ENCODE measurements at regions not wholly inside any gene's neighbourhood (a gene's known extent, or its start where the extent isn't known, plus 50 kb on each side); places are given as distances from the start of the nearest gene placed in this dataset.

DNA sequence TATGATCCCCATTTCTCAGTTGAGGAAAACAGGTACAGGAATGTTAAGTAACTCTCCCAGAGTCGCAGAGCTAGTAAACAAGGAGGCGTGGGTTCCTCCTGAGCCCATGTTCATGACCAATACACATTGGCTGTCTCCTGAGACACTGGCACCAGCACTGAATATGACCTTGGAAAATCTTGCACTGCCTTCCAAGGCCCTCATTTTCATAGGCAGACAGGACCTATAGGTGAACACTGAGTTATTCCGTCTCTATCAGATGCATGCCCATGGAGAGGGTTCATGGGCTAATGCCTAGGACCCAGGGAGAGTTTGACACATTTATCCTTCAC, 504.8 kb downstream of the RFC3 start:
- TF ChIP-seq, protein P1, sequence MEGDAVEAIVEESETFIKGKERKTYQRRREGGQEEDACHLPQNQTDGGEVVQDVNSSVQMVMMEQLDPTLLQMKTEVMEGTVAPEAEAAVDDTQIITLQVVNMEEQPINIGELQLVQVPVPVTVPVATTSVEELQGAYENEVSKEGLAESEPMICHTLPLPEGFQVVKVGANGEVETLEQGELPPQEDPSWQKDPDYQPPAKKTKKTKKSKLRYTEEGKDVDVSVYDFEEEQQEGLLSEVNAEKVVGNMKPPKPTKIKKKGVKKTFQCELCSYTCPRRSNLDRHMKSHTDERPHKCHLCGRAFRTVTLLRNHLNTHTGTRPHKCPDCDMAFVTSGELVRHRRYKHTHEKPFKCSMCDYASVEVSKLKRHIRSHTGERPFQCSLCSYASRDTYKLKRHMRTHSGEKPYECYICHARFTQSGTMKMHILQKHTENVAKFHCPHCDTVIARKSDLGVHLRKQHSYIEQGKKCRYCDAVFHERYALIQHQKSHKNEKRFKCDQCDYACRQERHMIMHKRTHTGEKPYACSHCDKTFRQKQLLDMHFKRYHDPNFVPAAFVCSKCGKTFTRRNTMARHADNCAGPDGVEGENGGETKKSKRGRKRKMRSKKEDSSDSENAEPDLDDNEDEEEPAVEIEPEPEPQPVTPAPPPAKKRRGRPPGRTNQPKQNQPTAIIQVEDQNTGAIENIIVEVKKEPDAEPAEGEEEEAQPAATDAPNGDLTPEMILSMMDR (IDR thresholded peaks at IDR 0.05; ENCODE audit: low read depth, low read length): no peak

DNA sequence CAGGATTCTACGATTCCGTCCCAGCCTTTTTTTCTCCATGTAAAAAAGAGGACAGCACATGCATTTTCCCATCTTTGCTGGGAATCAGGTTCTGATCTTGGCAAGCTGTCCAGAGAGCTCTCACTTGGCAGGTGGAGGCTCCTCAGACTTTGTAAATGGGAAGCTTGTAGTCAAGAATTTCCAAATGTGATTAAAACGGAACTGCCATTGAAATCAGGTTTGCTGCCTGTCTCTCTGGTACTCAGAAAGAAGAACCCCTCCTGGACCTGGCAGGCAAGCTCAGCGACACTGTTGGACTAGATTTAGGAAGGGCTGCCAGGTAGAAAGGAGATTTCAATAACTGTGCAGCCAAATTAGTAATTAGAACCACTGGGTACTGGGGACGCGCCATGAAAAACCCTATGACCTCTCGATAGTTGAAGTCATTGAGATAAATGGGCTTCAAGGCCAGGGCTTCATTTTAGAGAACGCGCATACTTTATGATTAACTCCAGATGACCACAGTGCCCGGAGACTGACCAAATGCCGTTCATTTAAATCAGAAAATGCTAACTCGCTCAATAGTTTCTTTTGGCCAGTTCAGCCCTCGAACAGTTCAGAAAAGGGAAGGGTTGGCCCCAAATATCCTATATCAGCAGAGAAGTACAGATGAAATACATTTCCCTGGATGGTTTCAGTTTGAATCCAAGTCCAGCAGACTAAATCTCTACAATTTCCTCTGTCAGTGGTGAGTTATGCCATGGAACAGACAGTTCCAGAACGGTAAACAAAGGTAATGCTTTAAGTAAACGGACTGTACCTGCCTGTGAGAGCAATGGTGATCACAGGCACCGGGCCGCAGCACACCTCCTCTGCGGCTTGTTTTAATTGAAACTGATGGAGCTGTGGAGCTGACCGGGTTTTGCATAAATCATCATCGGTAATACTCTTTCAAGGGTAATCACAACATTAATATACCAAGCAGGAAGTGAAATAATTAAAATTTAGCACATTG, 517.4 kb downstream of the RFC3 start:
- TF ChIP-seq, protein P1 (IDR thresholded peaks at IDR 0.05; ENCODE audit: low read depth, low read length): no peak
- no peak overlapping the region for H3K4me3 ChIP-seq (ENCODE audit: low read depth, low read length)

More for the DNA sequence above, 504.8 kb downstream of the RFC3 start:
- no peak overlapping the region for H3K4me3 ChIP-seq (ENCODE audit: low read depth, low read length)

DNA sequence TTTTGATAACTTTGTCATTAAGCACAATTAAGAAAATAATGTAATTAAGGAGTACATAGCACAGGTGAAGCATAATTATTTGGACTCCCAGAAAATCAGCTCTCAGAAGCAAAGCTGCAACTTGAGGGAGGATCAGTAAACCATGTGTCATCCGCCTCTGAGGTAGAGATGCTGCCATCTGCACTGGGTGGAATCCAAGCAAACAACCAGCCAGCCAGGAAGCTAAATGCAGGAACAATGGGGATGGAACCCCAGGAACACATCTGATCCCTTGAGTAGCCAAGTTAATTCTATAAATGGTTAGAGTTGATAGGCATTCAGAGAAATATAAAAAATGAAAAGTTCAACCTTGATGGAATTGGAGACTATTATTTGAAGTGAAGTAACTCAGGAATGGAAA, 520.2 kb downstream of the RFC3 start:
- TF ChIP-seq, protein P1 (IDR thresholded peaks at IDR 0.05; ENCODE audit: low read depth, low read length): no peak
- H3K4me3 ChIP-seq (ENCODE audit: low read depth, low read length): no peak overlapping the region

DNA sequence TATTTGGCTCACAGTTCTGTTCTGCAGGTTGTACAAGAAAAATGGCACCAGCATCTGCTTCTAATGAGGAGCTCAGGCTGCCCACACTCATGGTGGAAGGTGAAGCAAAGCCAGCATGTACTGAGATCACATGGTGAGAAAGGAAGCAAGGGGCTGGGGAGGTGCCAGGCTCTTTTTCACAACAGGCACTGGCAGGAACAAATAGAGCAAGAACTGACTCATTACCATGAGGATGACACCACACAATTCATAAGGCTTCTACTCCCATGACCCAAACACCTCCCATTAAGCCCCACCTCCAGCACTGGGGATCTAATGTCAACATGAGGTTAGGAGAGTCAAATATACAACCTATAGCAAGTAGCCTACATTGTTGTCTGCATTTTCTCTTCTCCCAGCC, 522.6 kb downstream of the RFC3 start:
- TF ChIP-seq, protein P1 (IDR thresholded peaks at IDR 0.05; ENCODE audit: low read depth, low read length): no peak
- no peak overlapping the region for H3K4me3 ChIP-seq (ENCODE audit: low read depth, low read length)

DNA sequence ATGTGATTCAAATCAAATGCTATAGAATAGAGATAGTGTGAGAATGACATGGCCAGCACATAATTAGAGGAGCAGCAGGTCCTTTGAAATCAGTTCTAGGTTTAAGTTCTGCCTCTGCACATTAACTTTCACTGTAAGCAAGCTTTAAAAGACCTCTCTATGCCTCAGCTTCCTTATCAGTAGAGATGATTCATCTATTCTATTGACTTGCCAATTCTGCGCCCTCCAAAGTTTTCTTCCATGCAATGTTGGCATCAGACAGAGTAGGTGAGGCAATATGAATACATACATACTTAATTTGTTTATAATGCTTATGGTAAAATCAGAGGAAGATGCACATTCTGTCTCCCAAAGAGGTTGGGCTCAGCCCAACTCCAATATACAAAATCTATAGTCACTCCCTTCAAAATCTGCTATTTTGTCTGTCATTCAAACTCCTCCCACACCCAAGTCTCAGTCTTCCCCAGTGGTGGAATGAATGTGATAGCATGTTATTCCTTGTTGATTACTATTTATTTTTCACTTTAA, 525.5 kb downstream of the RFC3 start:
- H3K4me3 ChIP-seq (ENCODE audit: low read depth, low read length): no peak overlapping the region
- TF ChIP-seq, protein P1 (IDR thresholded peaks at IDR 0.05; ENCODE audit: low read depth, low read length): no peak

DNA sequence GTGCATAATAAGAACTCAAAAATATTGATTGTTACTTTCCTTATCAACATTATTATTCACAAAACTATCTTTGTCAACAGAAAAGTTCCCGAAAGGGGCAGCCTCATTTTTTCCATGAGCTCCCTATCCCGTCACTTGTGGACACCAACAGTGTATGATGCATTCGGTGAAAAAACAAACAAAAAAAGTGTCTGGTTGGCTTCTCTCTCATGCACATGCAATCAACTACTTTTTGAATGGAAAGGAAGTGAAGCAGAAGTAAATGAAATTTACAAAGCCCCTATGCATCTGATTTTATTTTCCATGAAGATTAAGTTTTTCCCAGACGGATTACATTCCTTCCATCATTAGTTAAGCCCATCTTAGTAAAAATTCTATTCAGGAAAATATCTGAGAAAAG, 526.9 kb downstream of the RFC3 start:
- TF ChIP-seq, protein P1 (IDR thresholded peaks at IDR 0.05; ENCODE audit: low read depth, low read length): no peak
- H3K4me3 ChIP-seq (ENCODE audit: low read depth, low read length): no peak overlapping the region

Measured in WI38 (cell line).